ENCODE measurements at regions not wholly inside any gene's neighbourhood (a gene's known extent, or its start where the extent isn't known, plus 50 kb on each side); places are given as distances from the start of the nearest gene placed in this dataset.

DNA sequence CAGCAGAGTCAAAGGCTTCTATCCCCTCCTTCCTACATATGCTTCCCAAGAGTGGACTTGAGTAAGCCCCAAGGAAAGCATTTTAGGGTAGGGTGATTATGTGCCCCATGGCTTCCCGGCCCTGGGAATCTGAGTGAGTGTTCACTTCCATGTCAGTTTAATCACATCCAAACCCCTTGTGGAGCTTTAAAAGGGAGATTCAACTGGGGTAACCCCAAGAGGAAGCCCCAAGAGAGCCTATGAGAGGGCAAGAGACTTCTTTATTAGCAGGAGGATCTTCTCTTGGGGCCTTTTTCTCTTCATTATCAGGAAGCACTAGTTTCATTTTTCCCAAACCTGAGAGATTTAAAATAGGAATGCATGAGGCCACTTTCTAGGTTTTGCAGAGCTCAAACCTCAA lies 97.0 kb upstream of the IRF2BP2 start:
- TF ChIP-seq, protein P1, sequence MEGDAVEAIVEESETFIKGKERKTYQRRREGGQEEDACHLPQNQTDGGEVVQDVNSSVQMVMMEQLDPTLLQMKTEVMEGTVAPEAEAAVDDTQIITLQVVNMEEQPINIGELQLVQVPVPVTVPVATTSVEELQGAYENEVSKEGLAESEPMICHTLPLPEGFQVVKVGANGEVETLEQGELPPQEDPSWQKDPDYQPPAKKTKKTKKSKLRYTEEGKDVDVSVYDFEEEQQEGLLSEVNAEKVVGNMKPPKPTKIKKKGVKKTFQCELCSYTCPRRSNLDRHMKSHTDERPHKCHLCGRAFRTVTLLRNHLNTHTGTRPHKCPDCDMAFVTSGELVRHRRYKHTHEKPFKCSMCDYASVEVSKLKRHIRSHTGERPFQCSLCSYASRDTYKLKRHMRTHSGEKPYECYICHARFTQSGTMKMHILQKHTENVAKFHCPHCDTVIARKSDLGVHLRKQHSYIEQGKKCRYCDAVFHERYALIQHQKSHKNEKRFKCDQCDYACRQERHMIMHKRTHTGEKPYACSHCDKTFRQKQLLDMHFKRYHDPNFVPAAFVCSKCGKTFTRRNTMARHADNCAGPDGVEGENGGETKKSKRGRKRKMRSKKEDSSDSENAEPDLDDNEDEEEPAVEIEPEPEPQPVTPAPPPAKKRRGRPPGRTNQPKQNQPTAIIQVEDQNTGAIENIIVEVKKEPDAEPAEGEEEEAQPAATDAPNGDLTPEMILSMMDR (IDR thresholded peaks at IDR 0.05) = no peak
- TF ChIP-seq EZH2 (IDR thresholded peaks at IDR 0.05; ENCODE audit: borderline replicate concordance, insufficient read depth, low read depth, low read length, poor library complexity, severe bottlenecking) = no peak
